ELF-1 (cell line): ENCODE measurements at regions not wholly inside any gene's neighbourhood (a gene's known extent, or its start where the extent isn't known, plus 50 kb on each side); places are given as distances from the start of the nearest gene placed in this dataset.
A peak's percentile ranks its signal among the peaks of the same experiment; 100 is the strongest.
"Not testable (repeated sequence)": the region's sequence is repeated elsewhere in the genome, so short reads cannot be mapped to it uniquely, and the experiment has no call there.

Source experiments
- DNase-seq: peaks from one replicate; pipeline ENCODE4 v3.0.0-alpha.2; 2016; ENCODE audit warnings: low read depth, low spot score

DNA sequence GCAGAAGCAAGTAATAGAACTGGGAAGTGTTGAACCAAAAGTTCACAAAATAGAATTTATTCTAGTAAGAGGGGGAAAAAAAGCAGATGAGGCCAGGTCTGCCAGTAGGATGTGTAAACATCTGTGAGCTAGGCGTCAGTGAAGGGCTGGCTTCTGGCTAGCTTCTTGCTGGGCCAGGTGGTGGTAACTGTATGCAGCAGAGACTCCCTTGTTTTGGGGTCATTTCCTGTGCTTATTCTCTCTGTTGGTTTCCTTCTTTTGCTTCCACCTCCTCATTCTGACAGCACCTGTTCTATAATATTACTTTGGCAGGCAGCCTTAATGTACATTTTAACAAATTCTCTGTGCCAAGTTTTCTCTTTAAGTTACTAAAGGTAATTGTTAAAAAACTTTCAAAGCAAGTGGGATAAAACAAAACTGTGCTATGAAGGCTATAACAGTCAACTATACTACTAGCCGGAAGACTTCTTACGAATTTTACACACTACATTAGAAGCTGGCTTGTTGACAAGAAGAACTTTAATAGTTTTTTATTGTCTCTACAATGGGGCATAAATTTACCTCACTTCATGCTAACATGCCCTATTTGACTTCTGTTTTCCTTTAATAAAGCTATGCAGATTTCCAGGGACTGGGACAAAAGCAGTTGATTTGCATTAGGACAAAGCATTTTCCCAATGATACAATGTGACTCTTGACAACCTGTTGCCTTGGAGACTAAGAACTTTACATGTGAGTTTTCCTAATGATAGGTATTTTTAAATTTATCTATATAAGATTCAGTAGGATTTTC is 318.8 kb upstream of the NAALADL2 start:
- DNase-seq, result peak; percentile 39

DNA sequence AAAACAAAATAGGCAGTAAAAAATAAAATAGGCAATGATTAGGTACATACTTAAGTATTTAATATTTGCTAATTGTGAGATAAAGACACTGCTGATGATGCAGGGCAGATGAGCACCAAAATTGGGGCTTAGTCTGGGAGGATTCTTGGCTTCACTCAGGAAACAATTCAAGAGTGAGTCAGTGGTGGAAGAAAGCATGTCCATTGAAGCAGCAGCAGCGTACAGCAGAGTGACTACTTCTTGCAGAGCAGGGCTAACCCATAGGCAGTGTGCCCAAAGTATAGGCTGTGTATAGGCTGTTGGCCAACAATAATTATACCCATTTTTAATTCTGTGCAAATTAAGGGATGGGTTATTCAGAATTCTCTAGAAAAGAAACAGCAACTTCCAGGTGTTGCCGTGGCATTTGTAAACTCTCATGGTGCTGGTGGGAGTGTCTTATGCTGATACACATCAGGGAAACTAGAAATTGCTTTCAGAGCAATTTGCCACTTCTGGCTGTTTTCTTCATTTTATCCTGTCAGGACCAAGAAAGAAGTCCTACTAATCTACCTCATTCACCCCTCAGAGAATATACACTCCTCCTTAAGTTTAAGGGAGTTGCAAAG is 317.3 kb upstream of the NAALADL2 start:
- DNase-seq, result no peak

DNA sequence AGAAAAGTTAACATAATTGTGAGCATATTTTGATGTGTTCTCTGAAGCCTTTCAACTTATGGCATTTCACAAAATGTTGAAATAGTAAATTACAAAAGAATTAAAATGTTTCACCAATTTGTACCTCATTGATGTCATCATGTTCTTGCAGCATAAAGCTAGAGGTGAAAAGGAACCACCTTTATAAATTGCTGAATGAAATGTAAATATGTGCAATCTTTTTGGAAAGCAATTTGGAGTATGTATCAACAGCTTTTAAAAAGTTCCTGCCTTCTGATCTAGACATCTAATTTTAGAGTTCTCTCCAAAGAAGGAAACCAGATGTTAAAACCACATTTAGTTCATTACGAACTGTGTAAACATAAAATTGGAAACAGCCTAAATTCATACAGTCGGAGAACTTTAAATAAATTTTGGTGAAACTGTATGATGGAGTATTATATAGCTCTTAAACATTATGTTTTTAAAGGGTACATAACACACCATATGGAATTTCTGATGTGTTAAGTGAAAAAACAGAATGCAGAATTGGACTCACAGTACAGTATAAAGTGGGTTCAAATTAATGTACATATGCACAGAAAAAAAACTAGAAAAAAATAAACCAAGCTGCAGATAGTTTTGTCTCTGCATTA is 311.2 kb upstream of the NAALADL2 start:
- DNase-seq, result no peak

DNA sequence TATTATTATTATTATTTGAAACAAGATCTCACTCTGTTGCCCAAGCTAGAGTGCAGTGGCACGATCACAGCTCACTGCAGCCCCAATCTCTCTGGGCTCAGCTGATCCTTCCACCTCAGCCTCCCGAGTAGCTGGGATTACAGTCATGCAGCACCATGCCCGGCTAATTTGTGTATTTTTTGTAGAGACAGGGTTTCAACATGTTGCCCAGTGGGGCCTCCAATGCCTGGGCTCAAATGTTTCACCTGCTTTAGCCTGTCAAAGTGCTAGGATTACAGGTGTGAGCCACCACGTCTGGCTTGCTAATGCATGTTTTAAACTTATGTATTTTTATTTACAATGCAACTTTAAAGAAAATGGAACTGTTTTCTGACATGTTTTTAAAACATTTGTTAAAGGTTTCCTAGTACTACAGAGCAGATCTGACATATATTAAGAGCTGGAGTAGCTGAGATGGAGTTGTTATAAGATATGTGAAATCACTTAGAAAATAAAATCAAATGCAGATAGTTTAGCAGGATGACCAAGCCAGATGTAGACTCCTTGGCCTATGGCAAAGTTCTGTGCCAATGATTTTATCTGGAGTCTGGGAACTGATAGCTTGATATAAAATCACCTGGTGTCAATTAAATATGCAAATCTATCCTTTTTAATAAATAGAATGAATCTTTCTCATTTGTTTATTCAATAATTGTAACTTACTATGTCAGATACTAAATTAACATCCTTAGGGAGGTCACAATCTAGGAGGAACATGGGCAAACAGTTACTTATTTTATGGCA is 310.1 kb upstream of the NAALADL2 start:
- DNase-seq, result no peak

DNA sequence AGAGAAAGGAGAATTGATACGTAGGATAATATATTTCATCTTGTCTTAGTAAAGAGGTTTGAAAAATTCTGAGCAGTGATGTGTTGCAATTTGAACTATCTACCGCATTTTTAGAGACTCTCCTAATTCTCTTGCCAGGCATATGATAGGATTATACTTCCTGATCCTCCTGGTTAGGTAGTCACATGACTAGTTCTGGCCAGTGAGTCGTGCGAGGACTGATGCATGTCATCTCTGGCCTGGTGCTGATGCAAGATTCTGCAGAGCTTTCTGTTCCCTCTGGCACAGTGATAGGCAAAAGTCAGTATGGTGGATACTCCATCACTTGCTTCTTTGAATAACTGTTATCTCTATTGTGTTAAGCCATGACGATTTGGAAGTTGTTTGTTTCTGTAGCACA is 277.6 kb upstream of the NAALADL2 start:
- DNase-seq, result no peak

DNA sequence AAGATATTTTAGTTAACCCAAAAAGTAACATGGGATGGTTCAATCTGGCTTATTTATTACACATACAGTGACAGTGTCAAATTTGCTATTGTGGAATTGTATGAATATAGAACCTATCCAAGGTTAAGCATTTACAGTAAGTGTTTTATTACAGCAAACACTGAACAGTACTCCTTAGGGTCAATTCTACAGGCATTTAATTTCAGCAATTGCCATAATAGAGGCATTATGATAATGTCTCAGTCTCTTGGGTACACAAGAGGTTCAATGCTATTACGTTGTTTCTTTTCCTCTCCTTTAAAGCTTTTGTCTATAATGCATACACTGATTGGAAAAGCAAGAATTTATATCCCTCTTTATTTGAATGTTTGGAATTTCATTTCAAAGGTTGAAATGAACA is 275.7 kb upstream of the NAALADL2 start:
- DNase-seq, result no peak

DNA sequence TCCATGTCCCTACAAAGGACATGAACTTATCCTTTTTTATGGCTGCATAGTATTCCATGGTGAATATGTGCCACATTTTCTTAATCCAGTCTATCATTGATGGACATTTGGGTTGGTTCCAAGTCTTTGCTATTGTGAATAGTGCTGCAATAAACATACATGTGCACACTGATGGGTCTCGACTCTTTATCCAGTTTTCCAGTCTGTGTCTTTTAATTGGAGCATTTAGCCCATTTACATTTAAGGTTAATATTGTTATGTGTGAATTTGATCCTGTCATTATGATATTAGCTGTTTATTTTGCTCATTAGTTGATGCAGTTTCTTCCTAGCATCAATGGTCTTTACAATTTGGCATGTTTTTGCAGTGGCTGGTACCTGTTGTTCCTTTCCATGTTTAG is 272.0 kb upstream of the NAALADL2 start:
- not testable (repeated sequence) for DNase-seq

DNA sequence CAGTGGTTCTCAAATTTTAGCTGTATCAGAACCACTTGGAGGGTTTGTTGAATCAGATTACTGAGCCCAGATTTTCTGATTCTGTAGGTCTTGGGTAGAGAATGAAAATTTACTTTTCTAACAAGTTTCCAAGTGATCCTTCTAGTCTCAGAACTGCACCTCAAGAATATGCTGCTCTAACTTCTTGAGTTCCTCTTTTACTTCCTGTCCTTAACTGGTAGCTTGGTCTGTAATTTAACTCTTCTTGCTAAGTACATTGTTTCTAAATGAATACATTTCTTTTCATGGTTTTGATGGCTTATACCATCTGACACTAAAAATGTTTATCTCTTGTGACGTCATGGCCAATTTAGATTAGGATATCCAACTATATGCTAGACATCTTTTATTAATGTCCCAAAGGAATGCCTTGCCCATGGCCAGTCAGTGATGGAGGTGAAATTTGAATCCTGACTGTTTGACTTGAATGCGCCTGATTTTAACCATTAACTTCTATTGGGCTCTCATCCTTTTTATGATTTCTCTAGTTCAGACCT is 262.6 kb upstream of the NAALADL2 start:
- no peak for DNase-seq

DNA sequence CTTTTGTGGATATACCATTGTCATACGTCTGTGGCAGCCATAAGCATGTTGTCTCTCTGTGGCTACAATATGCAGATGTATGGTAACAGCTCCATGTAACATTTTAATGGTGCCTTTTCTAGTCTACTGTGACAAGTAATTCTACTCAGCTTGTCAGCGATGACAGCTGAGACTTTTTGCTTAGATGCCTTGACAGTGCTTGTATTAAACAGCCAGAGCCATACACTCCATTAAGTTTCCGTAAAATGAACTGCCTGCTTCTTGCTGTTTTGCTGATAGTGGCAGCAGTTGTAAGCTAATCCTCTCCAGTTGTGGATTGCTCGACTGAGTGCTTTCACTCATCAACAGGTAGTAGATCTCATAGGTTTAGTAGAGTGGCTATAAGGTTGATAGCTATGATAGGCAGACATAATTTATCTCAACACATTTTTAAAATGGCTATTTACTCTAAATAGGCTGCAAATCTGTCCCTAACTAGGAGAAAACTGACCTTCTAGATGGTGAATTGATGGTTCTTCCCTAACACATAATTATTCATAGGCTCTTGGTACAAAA is 260.2 kb upstream of the NAALADL2 start:
- DNase-seq, result no peak

DNA sequence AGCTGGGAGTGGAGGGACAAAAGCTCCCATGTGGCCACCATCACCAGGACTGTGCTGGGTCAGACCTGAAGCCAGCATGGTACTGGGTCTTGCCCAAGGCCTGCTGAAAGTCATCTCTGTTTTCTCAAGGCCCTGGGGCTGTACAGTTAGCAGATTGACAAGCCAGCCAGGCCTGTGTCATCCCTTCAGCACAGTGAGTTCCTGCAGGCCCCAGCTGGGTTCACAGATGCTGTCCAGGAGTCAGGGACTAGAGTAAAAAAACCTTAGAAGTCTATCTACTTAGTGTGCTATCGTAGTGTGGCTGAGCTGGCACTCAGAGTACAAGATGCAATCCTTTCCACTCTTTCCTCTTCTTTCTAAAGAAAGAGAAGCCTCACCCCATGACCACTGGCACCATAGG is 246.0 kb upstream of the NAALADL2 start:
- peak; percentile 13 for DNase-seq

DNA sequence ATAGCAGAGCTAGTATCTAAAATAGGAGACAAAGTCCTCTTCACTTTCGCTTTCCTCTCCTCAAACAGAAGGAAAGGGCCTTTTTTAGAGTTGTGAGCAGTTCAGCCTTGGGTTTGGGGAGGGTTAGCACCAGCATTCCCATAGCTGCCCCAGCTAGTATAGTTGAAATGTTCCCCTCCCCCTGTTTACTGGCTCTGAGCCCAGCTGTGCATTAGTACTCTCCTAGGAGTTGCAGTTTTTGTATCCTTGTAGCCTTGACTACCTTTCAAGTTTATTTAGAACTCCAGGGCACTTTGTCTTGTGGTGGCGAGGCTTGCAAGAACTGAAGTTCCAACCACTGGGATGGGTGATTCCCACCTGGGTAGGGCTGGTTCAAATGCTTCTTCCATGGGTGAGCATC is 245.1 kb upstream of the NAALADL2 start:
- no peak for DNase-seq

DNA sequence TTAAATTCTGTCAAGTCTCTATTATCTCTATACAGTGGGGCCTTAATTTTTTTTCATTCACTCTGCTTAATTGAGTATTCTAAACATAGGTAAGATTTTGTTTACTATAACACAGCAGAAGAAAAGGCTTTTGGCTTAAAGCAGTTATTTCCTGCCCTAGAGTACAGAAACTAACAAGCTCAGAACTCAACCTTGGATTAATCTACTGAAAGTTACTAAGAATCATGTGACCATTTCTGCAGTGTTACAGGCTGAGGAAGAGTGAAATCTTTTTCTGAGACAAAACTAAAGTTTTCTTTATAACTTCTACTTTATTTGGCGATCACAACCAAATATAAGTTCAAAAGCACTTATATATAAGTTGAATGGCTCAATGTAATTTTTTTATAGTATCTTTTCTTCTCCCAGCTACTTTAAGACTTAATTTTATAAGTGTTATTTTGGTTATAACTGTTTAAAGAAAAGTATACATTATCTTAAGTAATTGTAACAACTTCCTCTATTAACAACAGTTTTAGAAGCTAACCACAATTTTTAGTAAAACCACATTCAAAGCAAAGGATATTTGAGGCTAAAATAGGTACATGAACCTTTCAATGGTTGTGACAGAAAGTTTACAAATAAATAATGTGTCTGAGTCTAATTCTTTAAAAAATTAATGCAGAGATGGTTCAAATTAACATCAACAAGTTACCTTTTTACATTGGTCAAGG is 240.6 kb upstream of the NAALADL2 start:
- no peak for DNase-seq

DNA sequence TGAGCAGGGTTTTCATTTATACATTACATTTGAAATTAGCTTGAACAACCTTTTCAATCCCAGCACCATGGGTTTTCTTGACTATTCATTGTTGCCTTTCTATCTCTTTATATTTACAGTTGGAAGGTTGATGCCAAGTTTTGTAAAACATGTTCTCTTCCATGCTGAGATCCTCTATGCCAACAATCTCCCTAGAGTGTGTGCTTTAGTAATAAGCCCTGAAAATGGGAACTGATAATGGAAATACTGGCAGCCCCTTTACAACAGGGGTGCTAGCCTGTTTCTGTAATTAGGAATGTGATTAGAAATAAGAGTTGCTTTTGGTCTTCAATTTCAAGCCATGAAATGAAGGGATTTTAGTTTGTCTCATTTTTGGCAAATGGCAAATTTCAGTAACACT is 239.9 kb upstream of the NAALADL2 start:
- DNase-seq, result no peak

DNA sequence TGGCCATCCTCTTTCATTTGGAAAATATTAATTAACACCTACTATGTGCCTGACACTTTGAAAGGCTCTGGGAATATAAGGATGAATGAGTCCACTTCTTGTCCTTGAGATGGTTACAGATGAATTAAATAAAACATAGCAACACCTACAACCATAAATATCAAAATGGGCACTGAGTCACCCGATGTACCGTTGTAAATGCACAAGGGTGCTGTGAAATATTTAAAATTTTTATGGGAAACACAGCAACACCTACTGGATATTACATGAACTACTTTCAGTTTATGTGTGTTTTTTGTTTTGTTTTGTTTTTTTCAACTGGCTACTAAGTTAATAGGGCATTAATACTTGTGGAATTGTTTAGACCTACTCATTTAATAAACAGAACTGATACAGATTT is 239.0 kb upstream of the NAALADL2 start:
- no peak for DNase-seq

DNA sequence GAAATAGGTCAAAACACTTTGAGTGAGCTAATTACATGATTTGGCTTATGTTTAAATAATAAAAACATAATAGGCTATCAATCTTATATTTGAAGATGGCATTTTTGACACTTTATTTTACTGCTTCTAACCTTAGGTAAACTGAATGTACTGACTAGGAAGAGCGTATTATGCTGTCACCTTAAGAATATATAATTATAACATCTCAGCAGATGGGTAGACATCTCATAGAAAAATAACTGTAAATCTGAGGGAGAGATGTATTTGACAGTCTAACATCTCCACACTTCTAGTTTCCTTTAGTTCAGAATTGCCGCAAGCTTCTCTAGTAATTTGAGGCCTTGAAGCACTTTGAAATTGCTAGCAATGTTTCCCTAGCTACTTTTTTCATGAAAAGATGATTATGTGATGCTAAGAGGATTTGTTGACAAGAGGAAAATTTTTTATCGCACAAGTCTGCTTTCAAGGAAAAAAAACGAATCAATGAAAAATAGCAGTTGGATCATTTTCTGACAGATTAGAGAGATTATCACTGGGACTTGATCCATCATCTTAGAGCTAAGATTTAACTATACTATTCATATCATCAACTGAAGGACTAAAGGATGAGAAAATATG is 238.2 kb upstream of the NAALADL2 start:
- no peak for DNase-seq

DNA sequence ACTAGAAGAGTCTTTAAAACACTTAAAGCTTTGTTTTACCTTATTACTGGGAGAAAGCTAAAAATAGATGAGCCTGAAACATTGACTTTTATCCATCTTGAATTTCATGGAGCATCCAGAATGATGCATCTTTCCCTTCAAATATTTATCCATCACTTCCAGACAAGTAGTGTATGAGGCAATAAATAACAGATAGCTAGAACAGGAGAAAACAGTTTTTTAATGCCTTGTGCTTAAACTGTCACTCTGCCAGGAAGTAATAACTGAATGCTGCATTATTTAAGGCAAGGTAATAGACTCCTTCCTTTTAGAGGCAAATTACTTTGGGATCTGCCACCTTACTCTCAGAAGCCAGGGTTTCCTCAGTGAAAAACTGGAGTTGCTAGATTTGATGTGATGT is 225.8 kb upstream of the NAALADL2 start:
- DNase-seq, result no peak

DNA sequence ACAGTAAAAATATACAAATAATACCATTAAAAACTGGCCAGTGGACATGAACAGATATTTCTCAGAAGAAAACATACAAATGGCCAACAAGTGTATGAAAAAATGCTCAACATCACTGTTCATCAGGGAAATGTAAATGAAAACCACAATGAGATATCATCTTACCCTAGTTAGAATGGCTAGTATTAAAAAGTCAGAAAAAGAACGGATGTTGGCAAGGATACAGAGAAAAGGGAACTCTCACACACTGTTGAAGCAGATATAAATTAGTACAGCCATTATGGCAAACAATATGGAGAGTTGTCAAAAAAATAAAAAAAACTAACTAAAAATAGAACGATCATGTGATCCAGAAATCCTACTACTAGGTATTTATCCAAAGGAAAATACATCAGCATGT is 222.7 kb upstream of the NAALADL2 start:
- no peak for DNase-seq

DNA sequence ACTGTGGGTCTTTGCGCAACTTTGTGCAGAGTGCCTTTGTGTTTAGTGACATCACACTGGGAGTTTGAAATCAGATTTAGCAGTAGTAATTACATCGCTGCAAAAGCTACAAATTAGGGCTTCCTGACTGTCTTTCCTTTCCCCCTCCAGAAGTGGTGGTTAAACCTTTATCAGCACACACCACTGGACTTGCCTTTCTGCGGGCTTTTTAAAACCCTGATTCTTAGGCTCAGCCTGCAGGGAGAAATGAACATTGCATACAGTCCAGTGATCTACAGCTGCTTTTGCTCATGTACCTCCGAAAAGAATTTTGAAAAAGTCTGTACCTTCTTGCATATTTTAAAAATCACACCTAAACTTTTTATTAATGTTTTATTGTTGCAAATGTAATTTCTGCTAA is 219.7 kb upstream of the NAALADL2 start:
- DNase-seq, result no peak

DNA sequence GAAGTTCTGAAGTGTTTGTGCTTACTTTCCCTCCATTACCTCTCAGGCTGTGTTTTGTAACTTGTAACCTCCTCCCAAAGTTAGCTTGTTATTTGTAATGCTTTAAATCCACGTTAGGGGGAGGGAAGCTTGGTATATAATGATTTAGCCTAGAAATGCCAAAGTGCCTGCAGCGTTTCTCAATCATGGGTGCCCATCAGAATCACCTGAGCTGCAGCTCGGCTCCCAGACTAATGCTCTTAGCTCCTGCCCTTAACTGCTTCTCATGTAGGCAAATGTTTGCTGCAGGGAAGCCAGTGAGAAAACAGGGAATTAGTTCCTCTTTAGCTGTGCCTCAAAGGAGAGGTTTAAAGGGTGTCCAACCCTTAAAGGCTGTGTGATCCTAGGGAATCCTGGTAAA is 219.2 kb upstream of the NAALADL2 start:
- no peak for DNase-seq

DNA sequence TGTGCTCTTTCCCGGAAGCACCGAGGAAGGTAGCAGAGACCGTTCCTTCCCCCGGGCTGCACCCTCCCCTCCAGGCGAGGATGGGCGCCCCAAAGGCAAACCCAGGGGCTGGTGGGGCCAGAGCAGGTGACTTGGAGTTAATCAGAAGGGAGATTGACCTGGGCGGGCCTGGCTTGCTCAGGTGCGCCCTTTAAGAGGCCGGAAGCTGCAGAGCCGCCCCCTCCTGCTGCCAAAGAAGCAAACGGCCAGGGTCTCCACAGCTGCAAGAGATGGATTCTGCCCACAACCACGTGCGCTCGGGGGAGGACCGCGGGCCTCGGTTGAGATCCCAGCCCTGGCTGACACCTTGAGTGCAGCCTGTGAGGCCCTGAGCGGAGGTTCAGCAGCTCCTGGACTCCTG is 218.2 kb upstream of the NAALADL2 start:
- DNase-seq, result no peak

DNA sequence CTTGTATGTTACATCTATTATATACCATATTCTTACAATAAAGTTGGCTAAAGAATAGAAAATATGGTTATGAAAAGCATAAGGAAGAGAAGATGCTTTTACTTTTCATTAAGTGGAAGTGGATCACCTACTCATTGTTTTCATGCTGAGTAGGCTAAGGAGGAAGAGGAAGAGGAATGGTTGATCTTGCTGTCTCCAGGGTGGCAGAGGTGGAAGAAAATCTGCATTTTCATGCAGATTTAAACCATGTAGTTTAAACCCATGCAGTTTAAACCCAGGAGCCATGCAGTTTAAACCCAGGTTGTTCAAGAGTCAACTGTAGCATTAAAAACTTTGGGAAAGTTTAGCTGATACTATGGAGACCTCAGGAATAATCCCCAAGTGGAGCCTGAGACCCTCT is 214.8 kb upstream of the NAALADL2 start:
- no peak for DNase-seq
